Subcutaneous abdominal adipose tissue (tissue), 5 donors: ENCODE measurements at regions not wholly inside any gene's neighbourhood (a gene's known extent, or its start where the extent isn't known, plus 50 kb on each side); places are given as distances from the start of the nearest gene placed in this dataset.

Experiments used
- H3K27ac ChIP-seq: one replicate; pipeline ENCODE4 v1.7.0; 2013; ENCODE audit warnings: low read depth, mild to moderate bottlenecking, inconsistent platforms, low read length, moderate library complexity
- H3K27me3 ChIP-seq, 5 donors: one replicate each; pipeline ENCODE4 v1.7.0; 2013; ENCODE audit warnings: low read length in 5 of 5, inconsistent platforms in 1 of 5; ENCODE audit not compliant: control insufficient read depth in 5 of 5, insufficient read depth in 4 of 5
- H3K36me3 ChIP-seq, 5 donors: one replicate each; pipeline ENCODE4 v1.7.0; 2013; ENCODE audit warnings: low read length in 5 of 5; ENCODE audit not compliant: control insufficient read depth in 5 of 5, insufficient read depth in 5 of 5
- H3K4me1 ChIP-seq, 5 donors: one replicate each; pipeline ENCODE4 v1.7.0; 2013; ENCODE audit warnings: low read length in 5 of 5, mild to moderate bottlenecking in 3 of 5, moderate library complexity in 1 of 5; ENCODE audit not compliant: control insufficient read depth in 5 of 5, insufficient read depth in 5 of 5
- H3K4me3 ChIP-seq, 5 donors: one replicate each; pipeline ENCODE4 v1.7.0; 2013; ENCODE audit warnings: low read length in 5 of 5, low read depth in 1 of 5
- H3K9ac ChIP-seq, 5 donors: one replicate each; pipeline ENCODE4 v1.7.0; 2013; ENCODE audit warnings: low read length in 5 of 5, mild to moderate bottlenecking in 4 of 5, moderate library complexity in 3 of 5
- H3K9me3 ChIP-seq, 5 donors: one replicate each; pipeline ENCODE4 v1.7.0; 2013; ENCODE audit warnings: low read length in 5 of 5; ENCODE audit not compliant: control insufficient read depth in 5 of 5
- donor health status: healthy.
- donor health status: healthy.
- donor health status: healthy.
- donor health status: healthy.
- donor health status: healthy.

GRCh38 chr11:71201936-71202597 lies 50.3 kb downstream of the SHANK2 start:
- no peak overlapping the region for H3K9ac ChIP-seq
- no peak overlapping the region for H3K27ac ChIP-seq
- H3K4me1 ChIP-seq: peaks cover 0 to 8% (median 5%) of the 10 kb centered on the region in 5 donors
- H3K27me3 ChIP-seq: peaks cover 4 to 20% (median 6%) of the 10 kb centered on the region in 5 donors
- no peak overlapping the region for H3K4me3 ChIP-seq
- no peaks in the 10 kb centered on the region for H3K9me3 ChIP-seq
- H3K36me3 ChIP-seq: no peaks in the 10 kb centered on the region

- H3K9ac ChIP-seq: no peak overlapping the region
- no peak overlapping the region for H3K4me3 ChIP-seq
Measured at GRCh38 chr11:71201231-71201630, 51.1 kb downstream of the SHANK2 start.

GRCh38 chr11:71200761-71201160 lies 51.6 kb downstream of the SHANK2 start:
- H3K4me1 ChIP-seq: no peaks in the 10 kb centered on the region
- peaks cover 4 to 17% (median 6%) of the 10 kb centered on the region in 5 donors for H3K27me3 ChIP-seq
- no peaks in the 10 kb centered on the region for H3K36me3 ChIP-seq
- H3K9ac ChIP-seq: no peak overlapping the region
- H3K27ac ChIP-seq: no peak overlapping the region
- H3K4me3 ChIP-seq: no peak overlapping the region
- H3K9me3 ChIP-seq: no peaks in the 10 kb centered on the region

More at GRCh38 chr11:71201231-71201630, 51.1 kb downstream of the SHANK2 start:
- H3K27ac ChIP-seq: no peak overlapping the region
- peaks cover 4 to 17% (median 6%) of the 10 kb centered on the region in 5 donors for H3K27me3 ChIP-seq
- H3K4me1 ChIP-seq: peaks cover 0 to 4% (median 3%) of the 10 kb centered on the region in 5 donors
- no peaks in the 10 kb centered on the region for H3K36me3 ChIP-seq
- H3K9me3 ChIP-seq: no peaks in the 10 kb centered on the region

- no peaks in the 10 kb centered on the region for H3K4me1 ChIP-seq
- no peak overlapping the region for H3K27ac ChIP-seq
- H3K4me3 ChIP-seq: no peak overlapping the region
- H3K9ac ChIP-seq: no peak overlapping the region
- H3K27me3 ChIP-seq: peaks cover 4 to 17% (median 6%) of the 10 kb centered on the region in 5 donors
- H3K36me3 ChIP-seq: no peaks in the 10 kb centered on the region
- H3K9me3 ChIP-seq: no peaks in the 10 kb centered on the region
Measured at GRCh38 chr11:71200172-71200716, 52.1 kb downstream of the SHANK2 start.

GRCh38 chr11:71199226-71199820 lies 53.1 kb downstream of the SHANK2 start:
- no peak overlapping the region for H3K4me3 ChIP-seq
- H3K27me3 ChIP-seq: peaks cover 2 to 14% (median 5%) of the 10 kb centered on the region in 5 donors
- H3K4me1 ChIP-seq: no peaks in the 10 kb centered on the region
- H3K27ac ChIP-seq: no peak overlapping the region
- H3K9ac ChIP-seq: no peak overlapping the region
- no peaks in the 10 kb centered on the region for H3K9me3 ChIP-seq
- H3K36me3 ChIP-seq: no peaks in the 10 kb centered on the region

GRCh38 chr11:71198823-71199165 lies 53.6 kb downstream of the SHANK2 start:
- Histone ChIP-seq H3K27me3 (peaks cover 0 to 18% (median 6%) of the 10 kb centered on the region in 5 donors), H3K9ac (no peak overlapping the region), H3K36me3 (no peaks in the 10 kb centered on the region), H3K4me3 (no peak overlapping the region), H3K9me3 (no peaks in the 10 kb centered on the region), H3K4me1 (no peaks in the 10 kb centered on the region), H3K27ac (no peak overlapping the region)

- H3K9ac ChIP-seq: no peak overlapping the region
- H3K27ac ChIP-seq: no peak overlapping the region
- no peaks in the 10 kb centered on the region for H3K4me1 ChIP-seq
- peaks cover 0 to 23% (median 10%) of the 10 kb centered on the region in 5 donors for H3K27me3 ChIP-seq
- H3K9me3 ChIP-seq: no peaks in the 10 kb centered on the region
- H3K36me3 ChIP-seq: no peaks in the 10 kb centered on the region
- no peak overlapping the region for H3K4me3 ChIP-seq
Measured at GRCh38 chr11:71198141-71198822, 54.1 kb downstream of the SHANK2 start.

- Histone ChIP-seq H3K9me3 (no peaks in the 10 kb centered on the region), H3K27ac (no peak overlapping the region), H3K36me3 (no peaks in the 10 kb centered on the region), H3K9ac (no peak overlapping the region), H3K4me1 (no peaks in the 10 kb centered on the region), H3K27me3 (peaks cover 0 to 18% (median 7%) of the 10 kb centered on the region in 5 donors), H3K4me3 (no peak overlapping the region)
Measured at GRCh38 chr11:71197096-71197495, 55.3 kb downstream of the SHANK2 start.

GRCh38 chr11:71194710-71195109 lies 57.7 kb downstream of the SHANK2 start:
- Histone ChIP-seq H3K4me3 (no peak overlapping the region), H3K27me3 (peaks cover 0 to 10% (median 7%) of the 10 kb centered on the region in 5 donors), H3K9me3 (no peaks in the 10 kb centered on the region), H3K36me3 (no peaks in the 10 kb centered on the region), H3K27ac (no peak overlapping the region), H3K4me1 (no peaks in the 10 kb centered on the region), H3K9ac (no peak overlapping the region)

GRCh38 chr11:71193431-71193830 lies 58.9 kb downstream of the SHANK2 start:
- H3K4me1 ChIP-seq: no peaks in the 10 kb centered on the region
- no peak overlapping the region for H3K27ac ChIP-seq
- no peaks in the 10 kb centered on the region for H3K9me3 ChIP-seq
- H3K4me3 ChIP-seq: no peak overlapping the region
- H3K27me3 ChIP-seq: peaks cover 0 to 10% (median 7%) of the 10 kb centered on the region in 5 donors
- H3K9ac ChIP-seq: no peak overlapping the region
- no peaks in the 10 kb centered on the region for H3K36me3 ChIP-seq
